ENCODE measurements at regions not wholly inside any gene's neighbourhood (a gene's known extent, or its start where the extent isn't known, plus 50 kb on each side); places are given as distances from the start of the nearest gene placed in this dataset.
"Not testable (repeated sequence)": the region's sequence is repeated elsewhere in the genome, so short reads cannot be mapped to it uniquely, and the experiment has no call there.

- DNase-seq = no peak
Observed at GRCh38 chr20:43836790-43837189, 77.9 kb upstream of the TOX2 start.

GRCh38 chr20:43835944-43836508 lies 78.6 kb upstream of the TOX2 start:
- no peak for DNase-seq

- DNase-seq = no peak
Observed at GRCh38 chr20:43833511-43834395, 80.9 kb upstream of the TOX2 start.

- DNase-seq = no peak
Observed at GRCh38 chr20:43832961-43833360, 81.7 kb upstream of the TOX2 start.

- DNase-seq = no peak
Observed at GRCh38 chr20:43832096-43832816, 82.4 kb upstream of the TOX2 start.

- no peak for DNase-seq
Observed at GRCh38 chr20:43831481-43832065, 83.1 kb upstream of the TOX2 start.

- no peak for DNase-seq
Observed at GRCh38 chr20:43830883-43831282, 83.8 kb upstream of the TOX2 start.

- no peak for DNase-seq
Observed at GRCh38 chr20:43829951-43830690, 84.5 kb upstream of the TOX2 start.

GRCh38 chr20:43827940-43828562 lies 86.6 kb upstream of the TOX2 start:
- no peak for DNase-seq

- not testable (repeated sequence) for DNase-seq
Observed at GRCh38 chr20:43826943-43827342, 87.7 kb upstream of the TOX2 start.

GRCh38 chr20:43825581-43825980 lies 89.1 kb upstream of the TOX2 start:
- DNase-seq = no peak

- no peak for DNase-seq
Observed at GRCh38 chr20:43825051-43825402, 89.6 kb upstream of the TOX2 start.

- DNase-seq = no peak
Observed at GRCh38 chr20:43824309-43825050, 90.2 kb upstream of the TOX2 start.

GRCh38 chr20:43821795-43822194 lies 92.9 kb upstream of the TOX2 start:
- no peak for DNase-seq

- no peak for DNase-seq
Observed at GRCh38 chr20:43820731-43821330, 93.8 kb upstream of the TOX2 start.

- no peak for DNase-seq
Observed at GRCh38 chr20:43812216-43812615, 85.4 kb upstream of the GTSF1L start.

GRCh38 chr20:43809206-43809819 lies 82.5 kb upstream of the GTSF1L start:
- no peak for DNase-seq

- no peak for DNase-seq
Observed at GRCh38 chr20:43804781-43805180, 78.0 kb upstream of the GTSF1L start.

GRCh38 chr20:43803276-43803675 lies 76.5 kb upstream of the GTSF1L start:
- DNase-seq = no peak

- no peak for DNase-seq
Observed at GRCh38 chr20:43800186-43800585, 73.4 kb upstream of the GTSF1L start.
